ENCODE measurements at regions not wholly inside any gene's neighbourhood (a gene's known extent, or its start where the extent isn't known, plus 50 kb on each side); places are given as distances from the start of the nearest gene placed in this dataset.

GRCh38 chr3:157913741-157914150, 192.5 kb downstream of the SHOX2 start:
- TF ChIP-seq CTCF (IDR thresholded peaks at IDR 0.05): no peak
- TF ChIP-seq POLR2A (IDR thresholded peaks at IDR 0.05): no peak
